ENCODE measurements at regions not wholly inside any gene's neighbourhood (a gene's known extent, or its start where the extent isn't known, plus 50 kb on each side); places are given as distances from the start of the nearest gene placed in this dataset.

- TF ChIP-seq CTCF (IDR thresholded peaks at IDR 0.05; ENCODE audit: insufficient read depth, low read depth, low read length) = no peak
- no peak for TF ChIP-seq EZH2 (IDR thresholded peaks at IDR 0.05; ENCODE audit: insufficient read depth, low read length)
Measured at GRCh38 chr5:2562036-2562435, 189.4 kb downstream of the IRX2 start.

Data from astrocyte (in vitro differentiated cells and primary cell).